HFFc6 (cell line): ENCODE measurements at regions not wholly inside any gene's neighbourhood (a gene's known extent, or its start where the extent isn't known, plus 50 kb on each side); places are given as distances from the start of the nearest gene placed in this dataset.
A peak's percentile ranks its signal among the peaks of the same experiment; 100 is the strongest.

Experiments
- DNase-seq: peaks from one replicate; pipeline ENCODE4 v3.0.0-alpha.2; 2018
- H3K27ac Mint-ChIP-seq: 2 replicates; pipeline ENCODE4 v1.8.0; 2020; ENCODE audit warnings: mild to moderate bottlenecking, mixed read lengths
- H3K27me3 Mint-ChIP-seq: 2 replicates; pipeline ENCODE4 v1.8.0; 2021; ENCODE audit warnings: mild to moderate bottlenecking, moderate library complexity, mixed read lengths; ENCODE audit not compliant: insufficient read depth
- H3K36me3 Mint-ChIP-seq: 2 replicates; pipeline ENCODE4 v1.8.0; 2021; ENCODE audit warnings: low read depth, mixed read lengths
- H3K4me1 Mint-ChIP-seq: 2 replicates; pipeline ENCODE4 v1.8.0; 2020; ENCODE audit warnings: low read depth, mixed read lengths
- H3K4me3 Mint-ChIP-seq: 2 replicates; pipeline ENCODE4 v1.8.0; 2020; ENCODE audit warnings: mild to moderate bottlenecking, moderate library complexity, mixed read lengths
- H3K9me3 Mint-ChIP-seq: 2 replicates; pipeline ENCODE4 v1.8.0; 2020; ENCODE audit warnings: mild to moderate bottlenecking, mixed read lengths
- TF ChIP-seq, protein P1 (sequence below): fragments of 200-600 bp; sonication (generic); IDR thresholded peaks from 2 replicates; pipeline ENCODE4 v1.5.0; 2021; ENCODE audit warnings: antibody characterized with exemption, mild to moderate bottlenecking

DNA sequence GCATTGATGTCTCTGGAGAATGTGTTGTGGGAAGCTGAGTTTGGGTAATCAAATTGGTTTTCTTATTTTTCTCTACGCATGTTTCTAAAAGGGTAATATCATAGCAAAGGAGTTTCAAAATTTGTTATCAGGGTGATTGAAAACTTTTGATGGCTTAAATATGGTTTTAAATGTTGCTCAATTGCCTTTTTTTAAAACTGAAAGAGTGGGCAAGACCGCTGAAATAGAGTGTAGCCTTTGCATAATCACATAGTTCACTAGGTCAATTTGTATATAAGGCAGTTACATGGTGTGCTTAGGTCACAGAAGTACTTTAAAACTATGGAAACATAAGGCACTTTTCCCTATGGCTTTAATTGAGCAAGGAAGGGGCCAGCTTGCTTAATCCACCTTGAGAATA lies 167.4 kb downstream of the SNAPC1 start:
- Mint-ChIP-seq H3K27ac (no peak overlapping the region), H3K27me3 (no peaks in the 10 kb centered on the region), H3K4me3 (no peak overlapping the region), H3K9me3 (no peaks in the 10 kb centered on the region), H3K4me1 (peaks cover 89% of the 10 kb centered on the region), H3K36me3 (0 out of 2 replicates have a peak, but pooled peaks cover 10% of the 10 kb centered on the region)
- TF ChIP-seq, protein P1, sequence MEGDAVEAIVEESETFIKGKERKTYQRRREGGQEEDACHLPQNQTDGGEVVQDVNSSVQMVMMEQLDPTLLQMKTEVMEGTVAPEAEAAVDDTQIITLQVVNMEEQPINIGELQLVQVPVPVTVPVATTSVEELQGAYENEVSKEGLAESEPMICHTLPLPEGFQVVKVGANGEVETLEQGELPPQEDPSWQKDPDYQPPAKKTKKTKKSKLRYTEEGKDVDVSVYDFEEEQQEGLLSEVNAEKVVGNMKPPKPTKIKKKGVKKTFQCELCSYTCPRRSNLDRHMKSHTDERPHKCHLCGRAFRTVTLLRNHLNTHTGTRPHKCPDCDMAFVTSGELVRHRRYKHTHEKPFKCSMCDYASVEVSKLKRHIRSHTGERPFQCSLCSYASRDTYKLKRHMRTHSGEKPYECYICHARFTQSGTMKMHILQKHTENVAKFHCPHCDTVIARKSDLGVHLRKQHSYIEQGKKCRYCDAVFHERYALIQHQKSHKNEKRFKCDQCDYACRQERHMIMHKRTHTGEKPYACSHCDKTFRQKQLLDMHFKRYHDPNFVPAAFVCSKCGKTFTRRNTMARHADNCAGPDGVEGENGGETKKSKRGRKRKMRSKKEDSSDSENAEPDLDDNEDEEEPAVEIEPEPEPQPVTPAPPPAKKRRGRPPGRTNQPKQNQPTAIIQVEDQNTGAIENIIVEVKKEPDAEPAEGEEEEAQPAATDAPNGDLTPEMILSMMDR = no peak
- no peak for DNase-seq

DNA sequence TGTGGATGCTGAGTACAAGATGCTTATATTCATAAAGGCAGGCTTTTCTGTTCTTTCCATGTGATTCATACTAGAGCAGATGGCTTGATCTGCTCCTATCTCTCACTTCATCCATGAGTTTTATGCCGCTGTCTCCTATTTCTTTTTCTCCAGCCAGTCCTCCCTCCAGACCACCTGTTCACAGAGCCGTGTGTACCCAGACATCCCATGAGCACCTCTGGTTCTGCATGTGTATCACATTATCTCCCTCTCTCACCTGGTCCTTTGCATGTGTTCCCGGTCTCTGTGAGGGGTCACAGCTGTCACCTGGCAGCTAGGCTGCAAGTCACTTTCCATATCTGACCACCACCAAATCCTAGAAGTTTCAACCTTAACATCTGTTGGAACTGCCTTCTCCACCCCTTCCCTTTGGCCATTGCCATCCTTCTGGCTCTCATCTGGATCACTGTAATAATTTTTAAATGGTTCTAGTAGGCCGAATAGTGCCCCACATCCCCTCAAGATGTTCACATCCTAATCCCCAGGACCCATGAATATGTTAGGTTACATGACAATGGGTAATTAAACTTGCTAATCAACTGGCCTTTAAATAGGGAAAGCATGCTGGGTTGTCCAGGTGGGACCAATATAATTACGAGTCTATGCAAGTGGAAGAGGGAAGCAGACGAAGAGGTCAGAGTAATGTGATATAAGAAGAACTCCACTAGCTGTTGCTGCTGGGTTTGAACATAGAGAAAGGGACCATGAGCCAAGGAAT lies 168.1 kb downstream of the SNAPC1 start:
- no peaks in the 10 kb centered on the region for H3K27me3 Mint-ChIP-seq
- no peak overlapping the region for H3K27ac Mint-ChIP-seq
- H3K36me3 Mint-ChIP-seq = 0 out of 2 replicates have a peak, but pooled peaks cover 10% of the 10 kb centered on the region
- no peaks in the 10 kb centered on the region for H3K9me3 Mint-ChIP-seq
- no peak overlapping the region for H3K4me3 Mint-ChIP-seq
- TF ChIP-seq, protein P1 = no peak
- peaks cover 90% of the 10 kb centered on the region for H3K4me1 Mint-ChIP-seq
- no peak for DNase-seq

- TF ChIP-seq, protein P1 = no peak
- no peaks in the 10 kb centered on the region for H3K27me3 Mint-ChIP-seq
- peaks cover 81% of the 10 kb centered on the region for H3K4me1 Mint-ChIP-seq
- DNase-seq = no peak
- no peaks in the 10 kb centered on the region for H3K9me3 Mint-ChIP-seq
- 0 out of 2 replicates have a peak, but pooled peaks cover 19% of the 10 kb centered on the region for H3K36me3 Mint-ChIP-seq
- H3K4me3 Mint-ChIP-seq = no peak overlapping the region
- H3K27ac Mint-ChIP-seq = peak overlapping the region; percentile 12; the same call in 1 of the 2 replicates
Observed at GRCh38 chr14:61932974-61933373, 170.8 kb downstream of the SNAPC1 start.

DNA sequence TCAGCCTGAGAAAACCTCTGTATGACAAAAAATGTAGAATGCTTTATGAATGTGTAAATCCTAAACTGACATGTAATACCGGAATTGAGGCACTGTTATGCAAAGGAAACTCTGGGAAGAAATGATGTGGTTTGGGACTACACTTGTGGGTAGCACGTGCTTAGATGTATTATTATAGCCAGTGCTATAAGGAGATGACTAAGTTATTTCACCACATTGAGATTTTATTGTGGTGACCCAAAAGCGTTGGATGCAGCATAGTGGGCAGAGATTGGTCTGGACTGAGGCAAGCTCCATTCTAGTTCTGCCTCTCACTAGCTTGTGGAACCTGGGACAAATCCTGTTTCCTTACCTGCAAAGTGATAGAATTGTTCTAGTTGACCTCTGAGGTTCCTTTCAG lies 172.2 kb downstream of the SNAPC1 start:
- peak; percentile 98 for DNase-seq
- Mint-ChIP-seq H3K27me3 (no peaks in the 10 kb centered on the region), H3K4me1 (peaks cover 70% of the 10 kb centered on the region), H3K27ac (peak overlapping the region; percentile 81), H3K9me3 (no peaks in the 10 kb centered on the region), H3K4me3 (no peak overlapping the region; the same call in 1 of the 2 replicates), H3K36me3 (0 out of 2 replicates have a peak, but pooled peaks cover 19% of the 10 kb centered on the region)
- TF ChIP-seq, protein P1 = no peak

DNA sequence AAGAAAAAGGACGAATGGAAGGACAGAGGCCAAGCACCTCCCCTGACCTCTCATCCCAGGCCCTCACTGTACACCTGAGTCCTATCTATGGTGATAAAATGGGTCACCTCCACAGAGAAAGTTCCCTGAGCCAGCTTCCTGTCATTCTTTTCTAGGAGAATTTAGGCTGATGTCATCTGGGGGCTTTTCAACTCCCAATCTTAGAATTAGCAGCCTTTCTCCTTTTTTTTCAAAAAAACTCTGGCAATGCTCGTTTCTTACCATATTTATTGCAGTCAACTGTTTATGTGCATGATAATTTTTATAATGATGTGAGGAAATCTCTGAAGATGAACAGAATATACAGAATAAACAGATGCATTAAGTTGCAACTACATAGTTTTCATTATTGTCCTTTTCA lies 177.6 kb downstream of the SNAPC1 start:
- no peaks in the 10 kb centered on the region for H3K27me3 Mint-ChIP-seq
- H3K36me3 Mint-ChIP-seq = peaks cover 19% of the 10 kb centered on the region
- no peaks in the 10 kb centered on the region for H3K9me3 Mint-ChIP-seq
- H3K4me3 Mint-ChIP-seq = no peak overlapping the region
- peaks cover 46% of the 10 kb centered on the region for H3K4me1 Mint-ChIP-seq
- H3K27ac Mint-ChIP-seq = no peak overlapping the region
- no peak for DNase-seq
- TF ChIP-seq, protein P1 = no peak
